HL-60 (cell line): ENCODE measurements at regions not wholly inside any gene's neighbourhood (a gene's known extent, or its start where the extent isn't known, plus 50 kb on each side); places are given as distances from the start of the nearest gene placed in this dataset.

ENCODE experiments used
- GABPA ChIP-seq: IDR thresholded peaks from 2 replicates; pipeline ENCODE4 v1.6.1; 2012; ENCODE audit warnings: low read depth
- POLR2AphosphoS5 ChIP-seq: IDR thresholded peaks from 2 replicates; pipeline ENCODE4 v1.6.1; 2012; ENCODE audit warnings: low read depth
- SPI1 ChIP-seq: IDR thresholded peaks from 2 replicates; pipeline ENCODE4 v1.6.1; 2012; ENCODE audit warnings: low read depth, mild to moderate bottlenecking, borderline replicate concordance
- TF ChIP-seq, protein P1 (sequence below): IDR thresholded peaks from one replicate; pipeline ENCODE4 v1.5.1; 2011; ENCODE audit warnings: low read length, control low read depth, inconsistent platforms; ENCODE audit not compliant: insufficient read depth
- TF ChIP-seq, protein P2 (sequence below): IDR thresholded peaks from 2 replicates; pipeline ENCODE4 v1.6.1; 2012; ENCODE audit warnings: low read depth; ENCODE audit not compliant: insufficient replicate concordance

DNA sequence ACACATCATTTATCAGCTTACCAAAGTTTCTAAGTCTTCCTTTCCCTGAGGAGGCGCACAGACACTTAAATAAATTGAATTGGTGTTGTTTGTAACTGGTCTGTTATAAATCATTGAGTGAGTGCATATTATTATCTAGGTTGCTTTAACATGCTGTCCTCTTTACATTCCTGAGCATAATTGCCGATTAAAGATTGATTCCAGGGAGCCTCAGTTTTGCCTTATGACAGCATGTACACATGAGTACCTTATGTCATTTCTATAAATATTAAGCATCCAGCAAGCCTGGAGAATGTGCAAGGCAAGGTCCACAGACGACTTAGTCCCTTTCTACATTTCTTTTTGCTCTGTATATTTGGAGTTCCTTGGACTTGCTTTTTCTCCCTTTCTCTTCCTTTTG lies 177.9 kb upstream of the STEAP4 start:
- TF ChIP-seq, protein P1, sequence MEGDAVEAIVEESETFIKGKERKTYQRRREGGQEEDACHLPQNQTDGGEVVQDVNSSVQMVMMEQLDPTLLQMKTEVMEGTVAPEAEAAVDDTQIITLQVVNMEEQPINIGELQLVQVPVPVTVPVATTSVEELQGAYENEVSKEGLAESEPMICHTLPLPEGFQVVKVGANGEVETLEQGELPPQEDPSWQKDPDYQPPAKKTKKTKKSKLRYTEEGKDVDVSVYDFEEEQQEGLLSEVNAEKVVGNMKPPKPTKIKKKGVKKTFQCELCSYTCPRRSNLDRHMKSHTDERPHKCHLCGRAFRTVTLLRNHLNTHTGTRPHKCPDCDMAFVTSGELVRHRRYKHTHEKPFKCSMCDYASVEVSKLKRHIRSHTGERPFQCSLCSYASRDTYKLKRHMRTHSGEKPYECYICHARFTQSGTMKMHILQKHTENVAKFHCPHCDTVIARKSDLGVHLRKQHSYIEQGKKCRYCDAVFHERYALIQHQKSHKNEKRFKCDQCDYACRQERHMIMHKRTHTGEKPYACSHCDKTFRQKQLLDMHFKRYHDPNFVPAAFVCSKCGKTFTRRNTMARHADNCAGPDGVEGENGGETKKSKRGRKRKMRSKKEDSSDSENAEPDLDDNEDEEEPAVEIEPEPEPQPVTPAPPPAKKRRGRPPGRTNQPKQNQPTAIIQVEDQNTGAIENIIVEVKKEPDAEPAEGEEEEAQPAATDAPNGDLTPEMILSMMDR: no peak
- TF ChIP-seq POLR2AphosphoS5 (no peak), GABPA (no peak), SPI1 (no peak)
- TF ChIP-seq, protein P2, sequence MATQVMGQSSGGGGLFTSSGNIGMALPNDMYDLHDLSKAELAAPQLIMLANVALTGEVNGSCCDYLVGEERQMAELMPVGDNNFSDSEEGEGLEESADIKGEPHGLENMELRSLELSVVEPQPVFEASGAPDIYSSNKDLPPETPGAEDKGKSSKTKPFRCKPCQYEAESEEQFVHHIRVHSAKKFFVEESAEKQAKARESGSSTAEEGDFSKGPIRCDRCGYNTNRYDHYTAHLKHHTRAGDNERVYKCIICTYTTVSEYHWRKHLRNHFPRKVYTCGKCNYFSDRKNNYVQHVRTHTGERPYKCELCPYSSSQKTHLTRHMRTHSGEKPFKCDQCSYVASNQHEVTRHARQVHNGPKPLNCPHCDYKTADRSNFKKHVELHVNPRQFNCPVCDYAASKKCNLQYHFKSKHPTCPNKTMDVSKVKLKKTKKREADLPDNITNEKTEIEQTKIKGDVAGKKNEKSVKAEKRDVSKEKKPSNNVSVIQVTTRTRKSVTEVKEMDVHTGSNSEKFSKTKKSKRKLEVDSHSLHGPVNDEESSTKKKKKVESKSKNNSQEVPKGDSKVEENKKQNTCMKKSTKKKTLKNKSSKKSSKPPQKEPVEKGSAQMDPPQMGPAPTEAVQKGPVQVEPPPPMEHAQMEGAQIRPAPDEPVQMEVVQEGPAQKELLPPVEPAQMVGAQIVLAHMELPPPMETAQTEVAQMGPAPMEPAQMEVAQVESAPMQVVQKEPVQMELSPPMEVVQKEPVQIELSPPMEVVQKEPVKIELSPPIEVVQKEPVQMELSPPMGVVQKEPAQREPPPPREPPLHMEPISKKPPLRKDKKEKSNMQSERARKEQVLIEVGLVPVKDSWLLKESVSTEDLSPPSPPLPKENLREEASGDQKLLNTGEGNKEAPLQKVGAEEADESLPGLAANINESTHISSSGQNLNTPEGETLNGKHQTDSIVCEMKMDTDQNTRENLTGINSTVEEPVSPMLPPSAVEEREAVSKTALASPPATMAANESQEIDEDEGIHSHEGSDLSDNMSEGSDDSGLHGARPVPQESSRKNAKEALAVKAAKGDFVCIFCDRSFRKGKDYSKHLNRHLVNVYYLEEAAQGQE: no peak
